ENCODE measurements at regions not wholly inside any gene's neighbourhood (a gene's known extent, or its start where the extent isn't known, plus 50 kb on each side); places are given as distances from the start of the nearest gene placed in this dataset.

DNA sequence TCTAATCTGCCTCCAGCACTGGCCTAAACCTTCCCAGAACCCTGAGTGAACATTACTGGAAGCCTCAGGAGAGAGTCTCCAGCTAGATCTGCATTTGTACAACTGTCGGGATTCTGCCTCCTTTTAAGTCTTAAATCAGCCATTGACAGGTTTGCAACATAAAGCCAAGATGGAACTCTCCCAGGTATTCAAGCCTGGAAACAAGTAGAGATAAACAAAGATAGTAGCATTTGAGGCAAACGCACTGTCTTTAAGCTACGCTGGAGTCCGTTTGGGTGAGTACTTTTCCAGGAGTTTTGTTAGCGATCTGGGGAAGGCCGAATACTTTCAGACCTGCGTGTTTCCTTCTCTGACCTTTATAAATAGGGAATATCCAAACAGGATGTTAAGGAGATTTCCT lies 317.2 kb upstream of the FZD8 start:
- TF ChIP-seq EZH2 (IDR thresholded peaks at IDR 0.05; ENCODE audit: low read depth): no peak
- no peak for TF ChIP-seq CTCF (conservative IDR thresholded peaks at IDR 0.05)
